ENCODE measurements at regions not wholly inside any gene's neighbourhood (a gene's known extent, or its start where the extent isn't known, plus 50 kb on each side); places are given as distances from the start of the nearest gene placed in this dataset.

- TF ChIP-seq CTCF (IDR thresholded peaks at IDR 0.05; ENCODE audit: low read depth, low read length): no peak
- TF ChIP-seq POLR2A (IDR thresholded peaks at IDR 0.05; ENCODE audit: extremely low read depth, insufficient read length): no peak
- no peak for TF ChIP-seq MAX (IDR thresholded peaks at IDR 0.05; ENCODE audit: low read depth, low read length)
Observed at GRCh38 chr22:25420925-25421904, 143.3 kb upstream of the GRK3 start.
